HL-60 (cell line): ENCODE measurements at regions not wholly inside any gene's neighbourhood (a gene's known extent, or its start where the extent isn't known, plus 50 kb on each side); places are given as distances from the start of the nearest gene placed in this dataset.

Experiments used
- CTCF ChIP-seq: IDR thresholded peaks from one replicate; pipeline ENCODE4 v1.5.1; 2011; ENCODE audit warnings: low read length, control low read depth, inconsistent platforms; ENCODE audit not compliant: insufficient read depth
- GABPA ChIP-seq: IDR thresholded peaks from 2 replicates; pipeline ENCODE4 v1.6.1; 2012; ENCODE audit warnings: low read depth
- POLR2AphosphoS5 ChIP-seq: IDR thresholded peaks from 2 replicates; pipeline ENCODE4 v1.6.1; 2012; ENCODE audit warnings: low read depth
- TF ChIP-seq, protein P1 (sequence below): IDR thresholded peaks from 2 replicates; pipeline ENCODE4 v1.6.1; 2012; ENCODE audit warnings: low read depth; ENCODE audit not compliant: insufficient replicate concordance

GRCh38 chr12:90479237-90479636, 475.7 kb downstream of the CCER1 start:
- no peak for TF ChIP-seq POLR2AphosphoS5
- no peak for TF ChIP-seq CTCF
- no peak for TF ChIP-seq GABPA
- TF ChIP-seq, protein P1, sequence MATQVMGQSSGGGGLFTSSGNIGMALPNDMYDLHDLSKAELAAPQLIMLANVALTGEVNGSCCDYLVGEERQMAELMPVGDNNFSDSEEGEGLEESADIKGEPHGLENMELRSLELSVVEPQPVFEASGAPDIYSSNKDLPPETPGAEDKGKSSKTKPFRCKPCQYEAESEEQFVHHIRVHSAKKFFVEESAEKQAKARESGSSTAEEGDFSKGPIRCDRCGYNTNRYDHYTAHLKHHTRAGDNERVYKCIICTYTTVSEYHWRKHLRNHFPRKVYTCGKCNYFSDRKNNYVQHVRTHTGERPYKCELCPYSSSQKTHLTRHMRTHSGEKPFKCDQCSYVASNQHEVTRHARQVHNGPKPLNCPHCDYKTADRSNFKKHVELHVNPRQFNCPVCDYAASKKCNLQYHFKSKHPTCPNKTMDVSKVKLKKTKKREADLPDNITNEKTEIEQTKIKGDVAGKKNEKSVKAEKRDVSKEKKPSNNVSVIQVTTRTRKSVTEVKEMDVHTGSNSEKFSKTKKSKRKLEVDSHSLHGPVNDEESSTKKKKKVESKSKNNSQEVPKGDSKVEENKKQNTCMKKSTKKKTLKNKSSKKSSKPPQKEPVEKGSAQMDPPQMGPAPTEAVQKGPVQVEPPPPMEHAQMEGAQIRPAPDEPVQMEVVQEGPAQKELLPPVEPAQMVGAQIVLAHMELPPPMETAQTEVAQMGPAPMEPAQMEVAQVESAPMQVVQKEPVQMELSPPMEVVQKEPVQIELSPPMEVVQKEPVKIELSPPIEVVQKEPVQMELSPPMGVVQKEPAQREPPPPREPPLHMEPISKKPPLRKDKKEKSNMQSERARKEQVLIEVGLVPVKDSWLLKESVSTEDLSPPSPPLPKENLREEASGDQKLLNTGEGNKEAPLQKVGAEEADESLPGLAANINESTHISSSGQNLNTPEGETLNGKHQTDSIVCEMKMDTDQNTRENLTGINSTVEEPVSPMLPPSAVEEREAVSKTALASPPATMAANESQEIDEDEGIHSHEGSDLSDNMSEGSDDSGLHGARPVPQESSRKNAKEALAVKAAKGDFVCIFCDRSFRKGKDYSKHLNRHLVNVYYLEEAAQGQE = no peak
